Body of pancreas (tissue), 4 donors: ENCODE measurements at regions not wholly inside any gene's neighbourhood (a gene's known extent, or its start where the extent isn't known, plus 50 kb on each side); places are given as distances from the start of the nearest gene placed in this dataset.

ENCODE experiments used
- CTCF ChIP-seq, 7 experiments: fragments of 450-650 bp in 4 of 7; fragments of 200-600 bp in 3 of 7; sonication (generic) in 3 of 7; IDR thresholded peaks; one replicate each; pipeline ENCODE4 v1.5.1; 2016 to 2019; ENCODE audit warnings: antibody characterized with exemption in 7 of 7
- POLR2A ChIP-seq, 3 donors: fragments of 450-650 bp; IDR thresholded peaks; one replicate each; pipeline ENCODE4 v1.6.1; 2016; ENCODE audit warnings: antibody characterized with exemption in 3 of 3, mild to moderate bottlenecking in 2 of 3

- TF ChIP-seq CTCF (IDR thresholded peaks at IDR 0.05) (no peak), POLR2A (IDR thresholded peaks at IDR 0.05) (no peak)
Measured at GRCh38 chr20:50253101-50253500, 62.5 kb downstream of the CEBPB start.
